HCT116 (cell line): ENCODE measurements at regions not wholly inside any gene's neighbourhood (a gene's known extent, or its start where the extent isn't known, plus 50 kb on each side); places are given as distances from the start of the nearest gene placed in this dataset.

Experiments used
- ATAC-seq: fragments of 200-7000 bp; cut with Tn5 transposase; 2 replicates; pipeline ENCODE4 v1.9.1; 2020; ENCODE audit warnings: mild to moderate bottlenecking, moderate library complexity
- BruUV-seq: library from RNA; stranded (reverse); fragments of 400-500 nt; replicated peaks from 2 replicates; lab custom pipeline; 2021; lab: Mats Ljungman, UMichigan
- CTCF ChIA-PET: fragments of 300-600 bp; sonication (Branson Sonifier 250); formaldehyde crosslinking; loops from one replicate; lab custom pipeline; 2021; ENCODE audit warnings: antibody characterized with exemption; lab: Charles Lee
- POLR2A ChIA-PET: fragments of 300-600, 350-600 bp; sonication (Branson Sonifier 250); formaldehyde crosslinking; loops from one replicate; lab custom pipeline; 2021; ENCODE audit warnings: antibody characterized with exemption; lab: Charles Lee
- RAD21 ChIA-PET, 2 experiments: fragments of 300-600 bp; sonication (Branson Sonifier 250); formaldehyde crosslinking; loops; one replicate each; lab custom pipeline; 2023; ENCODE audit warnings: low total read pairs in 2 of 2; ENCODE audit not compliant: uncharacterized antibody in 2 of 2, unreplicated experiment in 2 of 2, low non-redundant PET in 1 of 2; lab: Charles Lee
- DNase-seq: peaks from one replicate; pipeline ENCODE4 v3.0.0-alpha.2; 2010; ENCODE audit warnings: low read depth, low spot score
- H2AFZ ChIP-seq: fragments of 200-600 bp; shearing (Covaris generic), sonication (generic); 2 replicates; pipeline ENCODE4 v1.6.1; 2017; ENCODE audit warnings: low read depth, mixed run types, mixed read lengths, antibody characterized with exemption, low read length; ENCODE audit not compliant: poor library complexity, severe bottlenecking
- H3K27ac ChIP-seq: 2 replicates; pipeline ENCODE4 v1.5.1; 2012; ENCODE audit warnings: low read depth, low read length
- H3K27me3 ChIP-seq: fragments of 200-600 bp; sonication (generic); 2 replicates; pipeline ENCODE4 v1.6.1; 2016; ENCODE audit warnings: mixed run types, low read length, mixed read lengths; ENCODE audit not compliant: insufficient read depth
- H3K36me3 ChIP-seq, 2 experiments: fragments of 200-500 bp in 1 of 2; fragments of 200-600 bp in 1 of 2; sonication (Bioruptor generic) in 1 of 2; sonication (generic) in 1 of 2; 2 replicates each; pipeline versions ENCODE4 v1.5.1 to v1.6.1; 2014 to 2016; ENCODE audit warnings: low read length in 2 of 2, inconsistent platforms in 1 of 2, mixed read lengths in 1 of 2, mixed run types in 1 of 2; ENCODE audit not compliant: insufficient read depth in 2 of 2, control insufficient read depth in 1 of 2
- H3K4me1 ChIP-seq, 2 experiments: fragments of 200-600 bp in 1 of 2; sonication (generic) in 1 of 2; 2 replicates each; pipeline versions ENCODE4 v1.5.1 to v1.6.1; 2012 to 2017; ENCODE audit warnings: low read length in 2 of 2, inconsistent platforms in 1 of 2, mild to moderate bottlenecking in 1 of 2, mixed read lengths in 1 of 2, mixed run types in 1 of 2, moderate library complexity in 1 of 2; ENCODE audit not compliant: insufficient read depth in 2 of 2, control insufficient read depth in 1 of 2
- H3K4me2 ChIP-seq: fragments of 200-600 bp; sonication (generic); 2 replicates; pipeline ENCODE4 v1.6.1; 2017; ENCODE audit warnings: mixed run types, low read length, mixed read lengths
- H3K4me3 ChIP-seq, 2 experiments: fragments of 200-600 bp in 1 of 2; sonication (generic) in 1 of 2; replicated peaks in 1 of 2; 2 replicates each; pipeline ENCODE4 v1.5.1; 2011 to 2016; ENCODE audit warnings: low read length in 2 of 2, control low read depth in 1 of 2, low read depth in 1 of 2, mild to moderate bottlenecking in 1 of 2, mixed read lengths in 1 of 2, mixed run types in 1 of 2
- H3K79me2 ChIP-seq: fragments of 200-600 bp; sonication (generic); 2 replicates; pipeline ENCODE4 v1.6.1; 2017; ENCODE audit warnings: mild to moderate bottlenecking, mixed run types, low read length, moderate library complexity, mixed read lengths; ENCODE audit not compliant: insufficient read depth
- H3K9ac ChIP-seq: fragments of 200-600 bp; sonication (generic); 2 replicates; pipeline ENCODE4 v1.6.1; 2016; ENCODE audit warnings: low read length, mixed read lengths
- H3K9me2 ChIP-seq: fragments of 200-600 bp; sonication (generic), shearing (Covaris generic); 2 replicates; pipeline ENCODE4 v1.6.1; 2017; ENCODE audit warnings: mixed run types, mild to moderate bottlenecking, moderate library complexity; ENCODE audit not compliant: insufficient read depth
- H3K9me3 ChIP-seq, 2 experiments: fragments of 200-500 bp in 1 of 2; fragments of 200-600 bp in 1 of 2; sonication (Bioruptor generic) in 1 of 2; sonication (generic) in 1 of 2; 2 replicates each; pipeline ENCODE4 v1.6.1; 2014 to 2017; ENCODE audit warnings: low read length in 2 of 2, mixed read lengths in 2 of 2, inconsistent platforms in 1 of 2, low read depth in 1 of 2, mild to moderate bottlenecking in 1 of 2, mixed run types in 1 of 2, moderate library complexity in 1 of 2; ENCODE audit not compliant: control insufficient read depth in 1 of 2, insufficient read depth in 1 of 2
- H4K20me1 ChIP-seq: fragments of 200-600 bp; sonication (generic), shearing (Covaris generic); 2 replicates; pipeline ENCODE4 v1.6.1; 2017; ENCODE audit warnings: mixed run types, mild to moderate bottlenecking, moderate library complexity; ENCODE audit not compliant: insufficient read depth
- CBX3 ChIP-seq: IDR thresholded peaks from 2 replicates; pipeline ENCODE4 v1.6.1; 2012; ENCODE audit warnings: low read depth
- CEBPB ChIP-seq: IDR thresholded peaks from 2 replicates; pipeline ENCODE4 v1.6.1; 2012; ENCODE audit warnings: low read depth
- FOSL1 ChIP-seq: IDR thresholded peaks from 2 replicates; pipeline ENCODE4 v1.6.1; 2012; ENCODE audit warnings: low read depth
- JUND ChIP-seq: IDR thresholded peaks from 2 replicates; pipeline ENCODE4 v1.6.1; 2012
- SRF ChIP-seq: IDR thresholded peaks from 2 replicates; pipeline ENCODE4 v1.6.1; 2012; ENCODE audit warnings: low read depth
- TCF7L2 ChIP-seq: IDR thresholded peaks from 2 replicates; pipeline ENCODE4 v1.7.0; 2011; ENCODE audit warnings: borderline replicate concordance, inconsistent platforms; ENCODE audit not compliant: insufficient read depth, insufficient read length; ENCODE audit errors: extremely low read depth
- intact Hi-C: fragments of 100-400 bp; cut with micrococcal nuclease; formaldehyde crosslinking; loops from 2 replicates; pipeline ENCODE4 v1.10.0; 2022
- TF ChIP-seq, protein P1 (sequence below): IDR thresholded peaks from 2 replicates; pipeline ENCODE4 v1.6.1; 2011; ENCODE audit warnings: mild to moderate bottlenecking, low read length, moderate library complexity; ENCODE audit not compliant: insufficient replicate concordance; ENCODE audit errors: extremely low read depth

DNA sequence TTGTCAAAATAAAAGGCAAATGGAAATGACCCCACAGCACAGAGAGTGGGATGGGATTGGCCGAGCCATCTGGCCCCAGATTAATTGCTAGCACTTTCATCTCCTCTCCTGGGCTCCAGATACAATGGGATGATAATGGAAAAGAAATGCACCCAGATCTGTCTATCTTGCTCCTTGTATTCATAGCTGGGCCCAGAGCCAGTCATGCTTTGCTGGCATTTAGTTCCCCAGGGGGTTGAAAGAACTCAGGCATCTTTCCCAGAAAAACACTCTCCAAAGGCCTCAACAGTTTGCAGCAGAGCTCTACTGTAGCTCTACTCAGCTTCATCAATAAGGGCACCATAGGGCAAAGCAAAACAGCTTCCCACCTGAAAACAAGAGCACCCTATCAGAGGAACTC, 116.0 kb upstream of the FOXA2 start:
- no peak for TF ChIP-seq CEBPB
- no peak overlapping the region for H3K4me2 ChIP-seq
- intact Hi-C loops: loop anchor here (10.0 kb wide), 1 partner anchor 144 kb away; no protein-coding TSS in a partner anchor
- POLR2A ChIA-PET: no interaction called here
- RAD21 ChIA-PET: no interaction called here
- CTCF ChIA-PET: interaction anchor here (1.9 kb wide), 1 partner anchor 8 kb away, joined by 7 read pairs; no protein-coding TSS in a partner anchor
- ATAC-seq: no peak
- no peaks in the 10 kb centered on the region for H3K36me3 ChIP-seq
- no peak overlapping the region for H3K9ac ChIP-seq
- H4K20me1 ChIP-seq: no peaks in the 10 kb centered on the region
- no peak overlapping the region for H2AFZ ChIP-seq
- no peak overlapping the region for H3K4me3 ChIP-seq
- H3K27me3 ChIP-seq: peaks cover 10% of the 10 kb centered on the region; the same call in 1 of the 2 replicates
- DNase-seq: no peak
- no peaks in the 10 kb centered on the region for H3K9me2 ChIP-seq
- no TSS peak for BruUV-seq
- H3K4me1 ChIP-seq: no peaks in the 10 kb centered on the region
- H3K79me2 ChIP-seq: no peaks in the 10 kb centered on the region
- no peaks in the 10 kb centered on the region for H3K9me3 ChIP-seq
- no peak overlapping the region for H3K27ac ChIP-seq

DNA sequence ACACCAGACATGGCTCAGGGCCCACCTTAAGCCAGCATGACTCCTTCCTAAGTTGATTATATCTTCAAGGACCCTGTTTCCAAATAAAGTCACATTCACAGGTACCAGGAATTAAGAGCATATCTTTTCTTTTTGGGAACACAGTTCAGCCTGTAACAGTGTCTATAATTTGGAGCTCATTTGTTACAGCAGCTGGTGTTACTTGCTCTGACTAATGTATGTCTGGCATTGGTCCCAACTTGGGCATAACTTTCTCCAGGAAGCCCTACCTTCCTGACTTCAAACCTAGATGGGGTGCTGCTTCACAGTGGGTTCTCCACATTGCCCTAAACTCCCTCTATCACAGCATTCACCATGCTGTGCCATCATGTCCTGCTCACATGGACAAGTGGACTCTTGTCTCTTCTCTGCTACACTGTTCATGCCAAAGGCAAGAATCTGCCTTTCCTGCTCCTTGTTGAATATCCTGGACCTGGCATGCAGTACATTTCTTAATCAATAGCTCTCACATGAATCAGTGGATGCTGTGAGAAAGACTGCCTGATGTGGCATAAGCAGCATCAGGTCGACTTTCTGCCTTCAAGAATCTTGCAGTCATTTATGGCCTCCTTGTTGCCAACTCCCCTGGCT, 117.4 kb upstream of the FOXA2 start:
- no peak overlapping the region for H3K4me2 ChIP-seq
- no peaks in the 10 kb centered on the region for H3K36me3 ChIP-seq
- no peak overlapping the region for H2AFZ ChIP-seq
- no peaks in the 10 kb centered on the region for H3K9me3 ChIP-seq
- no peak overlapping the region for H3K4me3 ChIP-seq
- intact Hi-C loops: loop anchor here (10.0 kb wide), 1 partner anchor 143 kb away; no protein-coding TSS in a partner anchor
- peaks cover 10% of the 10 kb centered on the region; the same call in 1 of the 2 replicates for H3K27me3 ChIP-seq
- H3K9me2 ChIP-seq: no peaks in the 10 kb centered on the region
- BruUV-seq: no TSS peak
- RAD21 ChIA-PET: no interaction called here
- no peaks in the 10 kb centered on the region for H4K20me1 ChIP-seq
- DNase-seq (no peak), ATAC-seq (no peak)
- no peak overlapping the region for H3K27ac ChIP-seq
- CTCF ChIA-PET: interaction anchor here (0.7 kb wide), 1 partner anchor 10 kb away, joined by 3 read pairs; no protein-coding TSS in a partner anchor
- H3K4me1 ChIP-seq: no peaks in the 10 kb centered on the region
- H3K9ac ChIP-seq: no peak overlapping the region
- no peak for TF ChIP-seq JUND
- TF ChIP-seq TCF7L2: no peak
- TF ChIP-seq, protein P1, sequence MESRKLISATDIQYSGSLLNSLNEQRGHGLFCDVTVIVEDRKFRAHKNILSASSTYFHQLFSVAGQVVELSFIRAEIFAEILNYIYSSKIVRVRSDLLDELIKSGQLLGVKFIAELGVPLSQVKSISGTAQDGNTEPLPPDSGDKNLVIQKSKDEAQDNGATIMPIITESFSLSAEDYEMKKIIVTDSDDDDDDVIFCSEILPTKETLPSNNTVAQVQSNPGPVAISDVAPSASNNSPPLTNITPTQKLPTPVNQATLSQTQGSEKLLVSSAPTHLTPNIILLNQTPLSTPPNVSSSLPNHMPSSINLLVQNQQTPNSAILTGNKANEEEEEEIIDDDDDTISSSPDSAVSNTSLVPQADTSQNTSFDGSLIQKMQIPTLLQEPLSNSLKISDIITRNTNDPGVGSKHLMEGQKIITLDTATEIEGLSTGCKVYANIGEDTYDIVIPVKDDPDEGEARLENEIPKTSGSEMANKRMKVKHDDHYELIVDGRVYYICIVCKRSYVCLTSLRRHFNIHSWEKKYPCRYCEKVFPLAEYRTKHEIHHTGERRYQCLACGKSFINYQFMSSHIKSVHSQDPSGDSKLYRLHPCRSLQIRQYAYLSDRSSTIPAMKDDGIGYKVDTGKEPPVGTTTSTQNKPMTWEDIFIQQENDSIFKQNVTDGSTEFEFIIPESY: no peak
- TF ChIP-seq SRF: no peak
- no peak for TF ChIP-seq CBX3
- TF ChIP-seq FOSL1: no peak
- POLR2A ChIA-PET: no interaction called here
- no peaks in the 10 kb centered on the region for H3K79me2 ChIP-seq
